Osteocyte (in vitro differentiated cells): ENCODE measurements at regions not wholly inside any gene's neighbourhood (a gene's known extent, or its start where the extent isn't known, plus 50 kb on each side); places are given as distances from the start of the nearest gene placed in this dataset.

ENCODE experiments used
- DNase-seq: peaks from one replicate; pipeline ENCODE4 v3.0.0; 2021; ENCODE audit warnings: mixed read lengths; ENCODE audit not compliant: unreplicated experiment; ENCODE audit errors: extremely low spot score
- H3K27ac Mint-ChIP-seq: one replicate; pipeline ENCODE4 v1.8.0; 2021; ENCODE audit warnings: mild to moderate bottlenecking, mixed read lengths; ENCODE audit not compliant: unreplicated experiment
- H3K27me3 Mint-ChIP-seq: one replicate; pipeline ENCODE4 v1.8.0; 2021; ENCODE audit warnings: mixed read lengths; ENCODE audit not compliant: unreplicated experiment
- H3K36me3 Mint-ChIP-seq: one replicate; pipeline ENCODE4 v1.8.0; 2021; ENCODE audit warnings: mixed read lengths; ENCODE audit not compliant: unreplicated experiment
- H3K4me1 Mint-ChIP-seq: one replicate; pipeline ENCODE4 v1.8.0; 2021; ENCODE audit warnings: mixed read lengths; ENCODE audit not compliant: unreplicated experiment
- H3K4me3 Mint-ChIP-seq: one replicate; pipeline ENCODE4 v1.8.0; 2021; ENCODE audit warnings: mild to moderate bottlenecking, moderate library complexity, mixed read lengths; ENCODE audit not compliant: unreplicated experiment
- H3K9me3 Mint-ChIP-seq: one replicate; pipeline ENCODE4 v1.8.0; 2021; ENCODE audit warnings: mixed read lengths; ENCODE audit not compliant: unreplicated experiment
- CTCF ChIP-seq: fragments of 200-600 bp; sonication (generic); IDR thresholded peaks from 2 replicates; pipeline ENCODE4 v1.5.0; 2021; ENCODE audit warnings: antibody characterized with exemption, mild to moderate bottlenecking, moderate library complexity

- Mint-ChIP-seq H3K9me3 (no peaks in the 10 kb centered on the region), H3K27me3 (peaks cover 2% of the 10 kb centered on the region)
Measured at GRCh38 chr1:70847013-70847412, 200.6 kb downstream of the PTGER3 start.

GRCh38 chr1:70855203-70855602 is 192.4 kb downstream of the PTGER3 start:
- Mint-ChIP-seq H3K9me3 (no peaks in the 10 kb centered on the region), H3K36me3 (no peaks in the 10 kb centered on the region), H3K27ac (no peak overlapping the region), H3K4me3 (no peak overlapping the region), H3K4me1 (no peaks in the 10 kb centered on the region), H3K27me3 (peaks cover 3% of the 10 kb centered on the region)
- TF ChIP-seq CTCF, result no peak
- DNase-seq, result no peak

More at GRCh38 chr1:70847013-70847412, 200.6 kb downstream of the PTGER3 start:
- Mint-ChIP-seq H3K4me3 (no peak overlapping the region), H3K36me3 (no peaks in the 10 kb centered on the region), H3K4me1 (no peaks in the 10 kb centered on the region), H3K27ac (no peak overlapping the region)
- DNase-seq, result no peak
- TF ChIP-seq CTCF, result no peak

GRCh38 chr1:70856201-70856600 is 191.4 kb downstream of the PTGER3 start:
- Mint-ChIP-seq H3K27ac (no peak overlapping the region), H3K27me3 (peaks cover 10% of the 10 kb centered on the region), H3K36me3 (no peaks in the 10 kb centered on the region), H3K9me3 (no peaks in the 10 kb centered on the region), H3K4me3 (no peak overlapping the region), H3K4me1 (no peaks in the 10 kb centered on the region)
- no peak for DNase-seq
- no peak for TF ChIP-seq CTCF

- no peak for TF ChIP-seq CTCF
- peaks cover 14% of the 10 kb centered on the region for H3K27me3 Mint-ChIP-seq
- H3K4me1 Mint-ChIP-seq, result no peaks in the 10 kb centered on the region
- DNase-seq, result no peak
- H3K27ac Mint-ChIP-seq, result no peak overlapping the region
- H3K36me3 Mint-ChIP-seq, result no peaks in the 10 kb centered on the region
- no peak overlapping the region for H3K4me3 Mint-ChIP-seq
- H3K9me3 Mint-ChIP-seq, result no peaks in the 10 kb centered on the region
Measured at GRCh38 chr1:70863239-70863638, 184.4 kb downstream of the PTGER3 start.

GRCh38 chr1:70864302-70864701 is 183.3 kb downstream of the PTGER3 start:
- no peak for DNase-seq
- TF ChIP-seq CTCF, result no peak
- Mint-ChIP-seq H3K4me1 (no peaks in the 10 kb centered on the region), H3K9me3 (no peaks in the 10 kb centered on the region), H3K4me3 (no peak overlapping the region), H3K27ac (no peak overlapping the region), H3K27me3 (peaks cover 14% of the 10 kb centered on the region), H3K36me3 (no peaks in the 10 kb centered on the region)
